ENCODE measurements at regions not wholly inside any gene's neighbourhood (a gene's known extent, or its start where the extent isn't known, plus 50 kb on each side); places are given as distances from the start of the nearest gene placed in this dataset.

GRCh38 chr9:1222511-1222910, 172.4 kb downstream of the DMRT2 start:
- TF ChIP-seq POLR2AphosphoS2 (conservative IDR thresholded peaks at IDR 0.05; ENCODE audit: low read length) (no peak), TFCP2L1 (CRISPR knock-in tag; IDR thresholded peaks at IDR 0.05) (no peak), SREBF2 (IDR thresholded peaks at IDR 0.05) (no peak), CBX2 (IDR thresholded peaks at IDR 0.05; ENCODE audit: borderline replicate concordance, low read depth) (no peak), RARB (CRISPR knock-in tag; IDR thresholded peaks at IDR 0.05) (no peak), FOSL2 (IDR thresholded peaks at IDR 0.05) (no peak), FOSL2 (CRISPR knock-in tag; IDR thresholded peaks at IDR 0.05) (no peak), MAZ (IDR thresholded peaks at IDR 0.05; ENCODE audit: borderline replicate concordance, low read depth, low read length) (no peak), EHMT2 (IDR thresholded peaks at IDR 0.05; ENCODE audit: low read depth) (no peak), BCL3 (IDR thresholded peaks at IDR 0.05) (no peak), MYC (IDR thresholded peaks at IDR 0.05; ENCODE audit: borderline replicate concordance, low read length) (no peak), RNF2 (IDR thresholded peaks at IDR 0.05; ENCODE audit: borderline replicate concordance, low read depth) (no peak), PHF8 (IDR thresholded peaks at IDR 0.05; ENCODE audit: borderline replicate concordance, low read depth) (no peak), EP300 (IDR thresholded peaks at IDR 0.05) (no peak), HOXB13 (CRISPR knock-in tag; IDR thresholded peaks at IDR 0.05; ENCODE audit: low read depth) (no peak), RFX5 (IDR thresholded peaks at IDR 0.05) (no peak), MAFK (IDR thresholded peaks at IDR 0.05; ENCODE audit: partially characterized antibody) (no peak), CTCF (IDR thresholded peaks at IDR 0.05) (no peak), FOSB (CRISPR knock-in tag; IDR thresholded peaks at IDR 0.05) (no peak), REST (IDR thresholded peaks at IDR 0.05) (no peak), KDM1A (IDR thresholded peaks at IDR 0.05; ENCODE audit: low read depth) (no peak)
- POLR2A ChIA-PET = no interaction called here
- DNase-seq (ENCODE audit: low read depth in 1 of 2, low spot score in 1 of 2) (no peak), FAIRE-seq (no peak), ATAC-seq (no peak)
- CTCF ChIA-PET = no interaction called here
- Histone ChIP-seq H3K4me3 (no peak overlapping the region), H3K9me3 (no peaks in the 10 kb centered on the region), H3K4me1 (no peaks in the 10 kb centered on the region), H3K27ac (no peak overlapping the region), H3K4me2 (no peak overlapping the region)
- WGBS (ENCODE audit: missing lambda C conversion rate) = 21% methylated on average over 3 of the region's 3 CpGs

Data from A549 (cell line).